ENCODE measurements at regions not wholly inside any gene's neighbourhood (a gene's known extent, or its start where the extent isn't known, plus 50 kb on each side); places are given as distances from the start of the nearest gene placed in this dataset.

GRCh38 chr11:19320827-19321226 lies 80.1 kb upstream of the E2F8 start:
- no peak for DNase-seq

- no peak for DNase-seq
Observed at GRCh38 chr11:19316434-19316833, 75.7 kb upstream of the E2F8 start.

- no peak for DNase-seq
Observed at GRCh38 chr11:19315511-19315910, 74.8 kb upstream of the E2F8 start.

GRCh38 chr11:19313140-19313539 lies 72.4 kb upstream of the E2F8 start:
- no peak for DNase-seq

- DNase-seq: peak; percentile 53 to 60
Observed at GRCh38 chr11:19311308-19312030, 70.7 kb upstream of the E2F8 start.

GRCh38 chr11:19307498-19307897 lies 66.8 kb upstream of the E2F8 start:
- no peak for DNase-seq

- no peak for DNase-seq
Observed at GRCh38 chr11:19306179-19306944, 65.6 kb upstream of the E2F8 start.

GRCh38 chr11:19301361-19301760 lies 60.6 kb upstream of the E2F8 start:
- no peak for DNase-seq

GRCh38 chr11:19294444-19294843 lies 53.7 kb upstream of the E2F8 start:
- no peak for DNase-seq

- no peak for DNase-seq
Observed at GRCh38 chr11:19291064-19291463, 50.3 kb upstream of the E2F8 start.
